Right atrium auricular region (tissue), 2 donors: ENCODE measurements at regions not wholly inside any gene's neighbourhood (a gene's known extent, or its start where the extent isn't known, plus 50 kb on each side); places are given as distances from the start of the nearest gene placed in this dataset.

Experiments used
- DNase-seq: peaks from one replicate; pipeline ENCODE4 v3.0.0-alpha.2; 2019; ENCODE audit warnings: low spot score
- H3K27ac ChIP-seq, 2 donors: fragments of 200-600 bp; sonication (generic); 1 replicate in 1 of 2; 2 replicates in 1 of 2; pipeline ENCODE4 v1.5.1; 2016 to 2019
- H3K27me3 ChIP-seq, 2 donors: fragments of 200-600 bp; sonication (generic); one replicate each; pipeline versions ENCODE4 v1.5.1 to v1.6.0; 2017 to 2019
- H3K36me3 ChIP-seq: fragments of 200-600 bp; sonication (generic); one replicate; pipeline ENCODE4 v1.5.1; 2016
- H3K4me1 ChIP-seq, 2 donors: fragments of 200-600 bp; sonication (generic); one replicate each; pipeline versions ENCODE4 v1.5.1 to v1.6.0; 2017 to 2019
- H3K4me3 ChIP-seq, 2 donors: fragments of 200-600 bp; sonication (generic); 1 replicate in 1 of 2; 2 replicates in 1 of 2; pipeline ENCODE4 v1.5.1; 2017 to 2019; ENCODE audit warnings: mild to moderate bottlenecking in 1 of 2, moderate library complexity in 1 of 2
- H3K9me3 ChIP-seq, 2 donors: fragments of 200-600 bp; sonication (generic); one replicate each; pipeline ENCODE4 v1.5.1; 2019
- TF ChIP-seq, protein P1 (sequence below), 2 donors: fragments of 200-600 bp; sonication (generic); IDR thresholded peaks; one replicate each; pipeline ENCODE4 v1.5.1; 2019; ENCODE audit warnings: antibody characterized with exemption in 2 of 2

DNA sequence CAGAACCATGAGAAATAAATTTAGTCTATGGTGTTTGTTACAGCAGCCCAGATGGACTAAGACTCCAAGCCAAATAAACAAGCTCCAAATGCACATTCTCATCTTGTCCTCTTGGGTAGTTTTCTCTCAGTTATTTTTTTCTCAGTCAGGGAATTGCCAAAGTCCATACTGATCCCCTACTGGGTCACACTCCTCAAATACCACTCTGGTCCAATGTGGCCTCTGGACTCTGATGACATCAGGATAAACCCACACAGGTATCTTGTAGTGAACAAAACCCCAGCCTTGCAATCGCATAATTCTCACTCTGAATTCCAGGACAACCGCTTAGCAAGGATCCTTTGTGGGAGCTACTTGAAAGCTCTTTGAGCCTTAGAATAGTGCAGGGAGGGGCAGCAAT, 248.4 kb upstream of the JUN start:
- Histone ChIP-seq H3K27me3 (no peaks in the 10 kb centered on the region), H3K4me3 (no peak overlapping the region), H3K27ac (no peak overlapping the region), H3K36me3 (no peaks in the 10 kb centered on the region), H3K4me1 (no peaks in the 10 kb centered on the region), H3K9me3 (no peaks in the 10 kb centered on the region)
- TF ChIP-seq, protein P1, sequence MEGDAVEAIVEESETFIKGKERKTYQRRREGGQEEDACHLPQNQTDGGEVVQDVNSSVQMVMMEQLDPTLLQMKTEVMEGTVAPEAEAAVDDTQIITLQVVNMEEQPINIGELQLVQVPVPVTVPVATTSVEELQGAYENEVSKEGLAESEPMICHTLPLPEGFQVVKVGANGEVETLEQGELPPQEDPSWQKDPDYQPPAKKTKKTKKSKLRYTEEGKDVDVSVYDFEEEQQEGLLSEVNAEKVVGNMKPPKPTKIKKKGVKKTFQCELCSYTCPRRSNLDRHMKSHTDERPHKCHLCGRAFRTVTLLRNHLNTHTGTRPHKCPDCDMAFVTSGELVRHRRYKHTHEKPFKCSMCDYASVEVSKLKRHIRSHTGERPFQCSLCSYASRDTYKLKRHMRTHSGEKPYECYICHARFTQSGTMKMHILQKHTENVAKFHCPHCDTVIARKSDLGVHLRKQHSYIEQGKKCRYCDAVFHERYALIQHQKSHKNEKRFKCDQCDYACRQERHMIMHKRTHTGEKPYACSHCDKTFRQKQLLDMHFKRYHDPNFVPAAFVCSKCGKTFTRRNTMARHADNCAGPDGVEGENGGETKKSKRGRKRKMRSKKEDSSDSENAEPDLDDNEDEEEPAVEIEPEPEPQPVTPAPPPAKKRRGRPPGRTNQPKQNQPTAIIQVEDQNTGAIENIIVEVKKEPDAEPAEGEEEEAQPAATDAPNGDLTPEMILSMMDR (IDR thresholded peaks at IDR 0.05) = no peak
- no peak for DNase-seq

GRCh38 chr1:59033761-59034160, 249.9 kb upstream of the JUN start:
- TF ChIP-seq, protein P1 (IDR thresholded peaks at IDR 0.05) = no peak
- no peak overlapping the region for H3K27ac ChIP-seq
- H3K27me3 ChIP-seq = no peaks in the 10 kb centered on the region
- no peak overlapping the region for H3K4me3 ChIP-seq
- H3K4me1 ChIP-seq = no peaks in the 10 kb centered on the region
- DNase-seq = no peak
- no peaks in the 10 kb centered on the region for H3K36me3 ChIP-seq
- H3K9me3 ChIP-seq = no peaks in the 10 kb centered on the region

- no peaks in the 10 kb centered on the region for H3K4me1 ChIP-seq
- H3K4me3 ChIP-seq = no peak overlapping the region
- no peak for DNase-seq
- TF ChIP-seq, protein P1 (IDR thresholded peaks at IDR 0.05) = no peak
- H3K27me3 ChIP-seq = no peaks in the 10 kb centered on the region
- no peak overlapping the region for H3K27ac ChIP-seq
- no peaks in the 10 kb centered on the region for H3K36me3 ChIP-seq
- H3K9me3 ChIP-seq = no peaks in the 10 kb centered on the region
Observed at GRCh38 chr1:59034925-59035324, 251.1 kb upstream of the JUN start.

GRCh38 chr1:59039551-59039950, 255.7 kb upstream of the JUN start:
- H3K4me1 ChIP-seq = peaks cover 0 to 12% of the 10 kb centered on the region in 2 donors
- no peak for DNase-seq
- TF ChIP-seq, protein P1 (IDR thresholded peaks at IDR 0.05) = no peak
- H3K9me3 ChIP-seq = no peaks in the 10 kb centered on the region
- H3K36me3 ChIP-seq = no peaks in the 10 kb centered on the region
- no peak overlapping the region for H3K4me3 ChIP-seq
- no peak overlapping the region for H3K27ac ChIP-seq
- no peaks in the 10 kb centered on the region for H3K27me3 ChIP-seq

GRCh38 chr1:59040486-59040885, 256.4 kb upstream of the FGGY start:
- TF ChIP-seq, protein P1 (IDR thresholded peaks at IDR 0.05) = no peak
- no peaks in the 10 kb centered on the region for H3K36me3 ChIP-seq
- no peak overlapping the region for H3K27ac ChIP-seq
- peaks cover 0 to 12% of the 10 kb centered on the region in 2 donors for H3K4me1 ChIP-seq
- no peaks in the 10 kb centered on the region for H3K9me3 ChIP-seq
- no peak overlapping the region for H3K4me3 ChIP-seq
- DNase-seq = no peak
- no peaks in the 10 kb centered on the region for H3K27me3 ChIP-seq

GRCh38 chr1:59041646-59042277, 255.1 kb upstream of the FGGY start:
- Histone ChIP-seq H3K4me3 (no peak overlapping the region), H3K27me3 (no peaks in the 10 kb centered on the region), H3K9me3 (no peaks in the 10 kb centered on the region), H3K27ac (no peak overlapping the region), H3K36me3 (no peaks in the 10 kb centered on the region), H3K4me1 (peaks cover 0 to 12% of the 10 kb centered on the region in 2 donors)
- DNase-seq = no peak
- TF ChIP-seq, protein P1 (IDR thresholded peaks at IDR 0.05) = no peak
